ENCODE measurements at regions not wholly inside any gene's neighbourhood (a gene's known extent, or its start where the extent isn't known, plus 50 kb on each side); places are given as distances from the start of the nearest gene placed in this dataset.

DNA sequence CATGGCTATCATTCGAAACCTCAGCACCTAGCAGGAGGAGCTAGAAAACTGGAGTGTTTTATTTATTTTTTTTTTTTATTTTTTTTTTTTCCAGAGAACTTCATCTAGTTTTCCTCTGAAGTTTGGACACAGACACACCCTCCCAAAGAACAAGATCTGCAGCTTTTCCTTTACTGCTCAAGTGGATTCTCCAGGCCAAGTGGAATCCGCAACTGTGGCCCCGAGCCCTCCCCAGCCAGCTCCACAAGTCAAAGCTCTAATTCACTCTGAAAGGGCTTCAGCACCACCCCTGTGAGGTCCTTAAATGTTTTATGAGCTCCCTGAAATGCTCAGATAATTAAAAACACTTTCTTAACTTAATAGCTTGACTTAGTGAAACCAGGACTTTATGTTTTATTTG lies 332.1 kb upstream of the DYNLRB2 start:
- no peak overlapping the region for H2BK15ac ChIP-seq (ENCODE audit: low read depth, poor library complexity, severe bottlenecking)
- no peaks in the 10 kb centered on the region for H3K79me1 ChIP-seq (replicated peaks; ENCODE audit: low read length, poor library complexity, severe bottlenecking)
- no peak overlapping the region for H3K18ac ChIP-seq (ENCODE audit: low read depth in 1 of 2, low read length in 2 of 2)
- no peak for DNase-seq
- H2AK5ac ChIP-seq (ENCODE audit: low read length, severe bottlenecking), result no peak overlapping the region
- H4K8ac ChIP-seq (ENCODE audit: low read length), result no peak overlapping the region
- H3K9me3 ChIP-seq (ENCODE audit: control insufficient read depth, low read length), result no peaks in the 10 kb centered on the region
- no peak overlapping the region for H3K27ac ChIP-seq (ENCODE audit: low read length, poor library complexity, severe bottlenecking)
- no peak overlapping the region for H2AFZ ChIP-seq (ENCODE audit: low read depth, low read length)
- no peak overlapping the region for H3K4me2 ChIP-seq (ENCODE audit: low read length, poor library complexity, severe bottlenecking)
- H3K4me1 ChIP-seq (ENCODE audit: control insufficient read depth, insufficient read depth, low read depth, low read length), result no peaks in the 10 kb centered on the region
- no peak overlapping the region for H3K4me3 ChIP-seq (ENCODE audit: insufficient read depth in 1 of 2, low read depth in 1 of 2, low read length in 2 of 2)
- no peaks in the 10 kb centered on the region for H3K36me3 ChIP-seq (ENCODE audit: control insufficient read depth in 1 of 2, insufficient read depth in 2 of 2, low read depth in 1 of 2, low read length in 2 of 2)
- no peak overlapping the region for H4K91ac ChIP-seq (ENCODE audit: low read length)
- H3K23ac ChIP-seq (ENCODE audit: low read length in 2 of 2), result no peak overlapping the region
- no peak overlapping the region for H3K9ac ChIP-seq (ENCODE audit: low read length)
- H2BK120ac ChIP-seq (ENCODE audit: low read depth, low read length), result no peak overlapping the region
- peaks cover 0 to 3% of the 10 kb centered on the region in 2 experiments for H3K27me3 ChIP-seq (ENCODE audit: control insufficient read depth in 1 of 2, insufficient read depth in 1 of 2, low read length in 2 of 2)
- no peak overlapping the region for H2BK12ac ChIP-seq (ENCODE audit: low read length in 2 of 2)
- H2BK5ac ChIP-seq (ENCODE audit: low read depth, low read length, poor library complexity, severe bottlenecking), result no peak overlapping the region
- no peak overlapping the region for H3K4ac ChIP-seq (ENCODE audit: low read depth in 1 of 2, low read length in 2 of 2)
- H3K14ac ChIP-seq (ENCODE audit: low read length in 2 of 2), result no peak overlapping the region
- WGBS, result 77% methylated on average over 2 of the region's 3 CpGs

GRCh38 chr16:80208015-80208414 lies 332.8 kb upstream of the DYNLRB2 start:
- 100% methylated on average over 1 of the region's 2 CpGs for WGBS
- no peak for DNase-seq
- no peak overlapping the region for H4K91ac ChIP-seq (ENCODE audit: low read length)

GRCh38 chr16:80203821-80204220 lies 337.0 kb upstream of the DYNLRB2 start:
- H2BK12ac ChIP-seq (ENCODE audit: low read length in 2 of 2), result no peak overlapping the region
- no peak overlapping the region for H3K4me2 ChIP-seq (ENCODE audit: low read length, poor library complexity, severe bottlenecking)
- H2AFZ ChIP-seq (ENCODE audit: low read depth, low read length), result no peak overlapping the region
- H2BK120ac ChIP-seq (ENCODE audit: low read depth, low read length), result no peak overlapping the region
- no peak overlapping the region for H3K9ac ChIP-seq (ENCODE audit: low read length)
- no peaks in the 10 kb centered on the region for H3K4me1 ChIP-seq (ENCODE audit: control insufficient read depth, insufficient read depth, low read depth, low read length)
- no peak overlapping the region for H3K14ac ChIP-seq (ENCODE audit: low read length in 2 of 2)
- H3K4ac ChIP-seq (ENCODE audit: low read depth in 1 of 2, low read length in 2 of 2), result no peak overlapping the region
- H3K9me3 ChIP-seq (ENCODE audit: control insufficient read depth, low read length), result no peaks in the 10 kb centered on the region
- no peaks in the 10 kb centered on the region for H3K27me3 ChIP-seq (ENCODE audit: control insufficient read depth in 1 of 2, insufficient read depth in 1 of 2, low read length in 2 of 2)
- no peak overlapping the region for H2BK15ac ChIP-seq (ENCODE audit: low read depth, poor library complexity, severe bottlenecking)
- no peak overlapping the region for H2AK5ac ChIP-seq (ENCODE audit: low read length, severe bottlenecking)
- no peak for DNase-seq
- no peak overlapping the region for H3K23ac ChIP-seq (ENCODE audit: low read length in 2 of 2)
- no peak overlapping the region for H4K8ac ChIP-seq (ENCODE audit: low read length)
- H3K18ac ChIP-seq (ENCODE audit: low read depth in 1 of 2, low read length in 2 of 2), result no peak overlapping the region
- H3K36me3 ChIP-seq (ENCODE audit: control insufficient read depth in 1 of 2, insufficient read depth in 2 of 2, low read depth in 1 of 2, low read length in 2 of 2), result no peaks in the 10 kb centered on the region
- 95% methylated on average over 2 of the region's 3 CpGs for WGBS
- H3K79me1 ChIP-seq (replicated peaks; ENCODE audit: low read length, poor library complexity, severe bottlenecking), result no peaks in the 10 kb centered on the region
- no peak overlapping the region for H2BK5ac ChIP-seq (ENCODE audit: low read depth, low read length, poor library complexity, severe bottlenecking)
- no peak overlapping the region for H3K27ac ChIP-seq (ENCODE audit: low read length, poor library complexity, severe bottlenecking)
- H3K4me3 ChIP-seq (ENCODE audit: insufficient read depth in 1 of 2, low read depth in 1 of 2, low read length in 2 of 2), result no peak overlapping the region
- no peak overlapping the region for H4K91ac ChIP-seq (ENCODE audit: low read length)

More at GRCh38 chr16:80208015-80208414, 332.8 kb upstream of the DYNLRB2 start:
- no peak overlapping the region for H3K14ac ChIP-seq (ENCODE audit: low read length in 2 of 2)
- no peaks in the 10 kb centered on the region for H3K9me3 ChIP-seq (ENCODE audit: control insufficient read depth, low read length)
- H3K36me3 ChIP-seq (ENCODE audit: control insufficient read depth in 1 of 2, insufficient read depth in 2 of 2, low read depth in 1 of 2, low read length in 2 of 2), result no peaks in the 10 kb centered on the region
- H3K79me1 ChIP-seq (replicated peaks; ENCODE audit: low read length, poor library complexity, severe bottlenecking), result no peaks in the 10 kb centered on the region
- H3K27me3 ChIP-seq (ENCODE audit: control insufficient read depth in 1 of 2, insufficient read depth in 1 of 2, low read length in 2 of 2), result no peaks in the 10 kb centered on the region
- H2BK5ac ChIP-seq (ENCODE audit: low read depth, low read length, poor library complexity, severe bottlenecking), result no peak overlapping the region
- H2BK15ac ChIP-seq (ENCODE audit: low read depth, poor library complexity, severe bottlenecking), result no peak overlapping the region
- no peak overlapping the region for H2BK120ac ChIP-seq (ENCODE audit: low read depth, low read length)
- no peak overlapping the region for H2BK12ac ChIP-seq (ENCODE audit: low read length in 2 of 2)
- H3K18ac ChIP-seq (ENCODE audit: low read depth in 1 of 2, low read length in 2 of 2), result no peak overlapping the region
- H4K8ac ChIP-seq (ENCODE audit: low read length), result no peak overlapping the region
- H3K23ac ChIP-seq (ENCODE audit: low read length in 2 of 2), result no peak overlapping the region
- no peak overlapping the region for H3K4ac ChIP-seq (ENCODE audit: low read depth in 1 of 2, low read length in 2 of 2)
- no peak overlapping the region for H2AFZ ChIP-seq (ENCODE audit: low read depth, low read length)
- no peaks in the 10 kb centered on the region for H3K4me1 ChIP-seq (ENCODE audit: control insufficient read depth, insufficient read depth, low read depth, low read length)
- no peak overlapping the region for H3K9ac ChIP-seq (ENCODE audit: low read length)
- H3K4me2 ChIP-seq (ENCODE audit: low read length, poor library complexity, severe bottlenecking), result no peak overlapping the region
- no peak overlapping the region for H3K4me3 ChIP-seq (ENCODE audit: insufficient read depth in 1 of 2, low read depth in 1 of 2, low read length in 2 of 2)
- no peak overlapping the region for H3K27ac ChIP-seq (ENCODE audit: low read length, poor library complexity, severe bottlenecking)
- H2AK5ac ChIP-seq (ENCODE audit: low read length, severe bottlenecking), result no peak overlapping the region

DNA sequence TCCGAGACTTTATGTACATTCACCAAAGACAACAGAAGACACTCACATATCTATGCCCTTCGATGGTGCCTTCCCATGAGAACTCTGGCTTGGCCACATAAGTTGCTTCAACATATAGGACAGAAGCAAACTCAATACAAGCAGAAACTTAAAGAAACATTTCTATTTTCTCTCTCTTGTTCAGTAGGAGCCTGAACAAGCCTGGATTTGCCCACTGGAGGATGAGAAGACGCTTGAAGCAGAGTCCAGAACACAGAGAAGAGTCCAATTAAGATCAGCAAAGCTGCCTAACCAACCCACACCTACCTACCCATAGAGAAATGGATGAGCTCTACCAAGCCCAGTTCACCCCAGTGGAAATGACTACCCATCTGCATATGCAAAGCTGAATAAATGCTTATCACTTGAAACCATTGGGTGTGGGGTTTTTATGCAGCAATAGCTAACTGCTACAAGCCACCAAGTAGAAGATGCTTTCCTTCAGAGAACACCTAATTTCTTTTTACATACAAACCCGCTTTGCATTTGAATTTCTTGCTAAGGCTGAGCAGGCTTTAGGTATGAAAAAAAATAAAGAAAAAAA lies 337.9 kb upstream of the DYNLRB2 start:
- Histone ChIP-seq H3K36me3 (ENCODE audit: control insufficient read depth in 1 of 2, insufficient read depth in 2 of 2, low read depth in 1 of 2, low read length in 2 of 2) (no peaks in the 10 kb centered on the region), H3K14ac (ENCODE audit: low read length in 2 of 2) (no peak overlapping the region), H3K4me1 (ENCODE audit: control insufficient read depth, insufficient read depth, low read depth, low read length) (no peaks in the 10 kb centered on the region), H3K4me3 (ENCODE audit: insufficient read depth in 1 of 2, low read depth in 1 of 2, low read length in 2 of 2) (no peak overlapping the region), H2BK5ac (ENCODE audit: low read depth, low read length, poor library complexity, severe bottlenecking) (no peak overlapping the region), H2AK5ac (ENCODE audit: low read length, severe bottlenecking) (no peak overlapping the region), H2BK15ac (ENCODE audit: low read depth, poor library complexity, severe bottlenecking) (no peak overlapping the region), H3K27me3 (ENCODE audit: control insufficient read depth in 1 of 2, insufficient read depth in 1 of 2, low read length in 2 of 2) (no peaks in the 10 kb centered on the region), H4K91ac (ENCODE audit: low read length) (no peak overlapping the region), H3K9ac (ENCODE audit: low read length) (peak overlapping the region; percentile 46), H2AFZ (ENCODE audit: low read depth, low read length) (no peak overlapping the region), H3K23ac (ENCODE audit: low read length in 2 of 2) (no peak overlapping the region), H2BK12ac (ENCODE audit: low read length in 2 of 2) (no peak overlapping the region), H3K4me2 (ENCODE audit: low read length, poor library complexity, severe bottlenecking) (no peak overlapping the region), H3K4ac (ENCODE audit: low read depth in 1 of 2, low read length in 2 of 2) (no peak overlapping the region), H3K27ac (ENCODE audit: low read length, poor library complexity, severe bottlenecking) (no peak overlapping the region), H3K79me1 (replicated peaks; ENCODE audit: low read length, poor library complexity, severe bottlenecking) (no peaks in the 10 kb centered on the region), H4K8ac (ENCODE audit: low read length) (no peak overlapping the region), H3K9me3 (ENCODE audit: control insufficient read depth, low read length) (no peaks in the 10 kb centered on the region), H2BK120ac (ENCODE audit: low read depth, low read length) (no peak overlapping the region), H3K18ac (ENCODE audit: low read depth in 1 of 2, low read length in 2 of 2) (no peak overlapping the region)
- WGBS, result 89% methylated on average over 3 of the region's 4 CpGs
- no peak for DNase-seq
